ENCODE measurements at regions not wholly inside any gene's neighbourhood (a gene's known extent, or its start where the extent isn't known, plus 50 kb on each side); places are given as distances from the start of the nearest gene placed in this dataset.

GRCh38 chr14:82501554-82501953 is 967.9 kb upstream of the SEL1L start:
- TF ChIP-seq CTCF (IDR thresholded peaks at IDR 0.05) (no peak), ZFX (IDR thresholded peaks at IDR 0.05; ENCODE audit: borderline replicate concordance) (no peak)

Data from 22Rv1 (cell line).